ENCODE measurements at regions not wholly inside any gene's neighbourhood (a gene's known extent, or its start where the extent isn't known, plus 50 kb on each side); places are given as distances from the start of the nearest gene placed in this dataset.

DNA sequence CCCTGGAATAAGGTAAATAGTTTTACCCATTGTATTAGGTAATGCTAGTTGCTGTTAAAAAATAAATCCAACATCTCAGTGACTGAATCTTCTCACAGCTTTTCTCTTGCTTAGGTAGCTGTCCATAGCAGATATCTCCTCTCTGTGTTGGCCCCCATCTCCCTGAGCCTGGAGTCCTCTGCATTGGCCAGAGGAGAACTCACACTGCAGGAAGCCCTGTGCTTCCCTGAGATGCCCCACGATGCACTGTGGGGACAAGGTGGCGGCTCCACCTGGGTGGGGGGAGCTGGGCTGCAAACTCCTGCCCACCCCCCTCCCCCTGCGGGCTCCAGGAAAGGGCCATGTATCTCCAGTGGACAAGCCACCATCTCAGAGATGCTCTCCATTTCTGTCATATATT is 80.4 kb upstream of the SALL3 start:
- Histone ChIP-seq H3K4me1 (no peaks in the 10 kb centered on the region), H3K36me3 (no peaks in the 10 kb centered on the region), H3K9me3 (no peaks in the 10 kb centered on the region), H3K27ac (no peak overlapping the region), H3K4me3 (no peak overlapping the region), H3K27me3 (peaks cover 0 to 16% (median 0%) of the 10 kb centered on the region in 3 donors)
- TF ChIP-seq POLR2A (IDR thresholded peaks at IDR 0.05) (no peak), EP300 (IDR thresholded peaks at IDR 0.05) (no peak), POLR2AphosphoS5 (IDR thresholded peaks at IDR 0.05) (no peak)
- TF ChIP-seq, protein P1, sequence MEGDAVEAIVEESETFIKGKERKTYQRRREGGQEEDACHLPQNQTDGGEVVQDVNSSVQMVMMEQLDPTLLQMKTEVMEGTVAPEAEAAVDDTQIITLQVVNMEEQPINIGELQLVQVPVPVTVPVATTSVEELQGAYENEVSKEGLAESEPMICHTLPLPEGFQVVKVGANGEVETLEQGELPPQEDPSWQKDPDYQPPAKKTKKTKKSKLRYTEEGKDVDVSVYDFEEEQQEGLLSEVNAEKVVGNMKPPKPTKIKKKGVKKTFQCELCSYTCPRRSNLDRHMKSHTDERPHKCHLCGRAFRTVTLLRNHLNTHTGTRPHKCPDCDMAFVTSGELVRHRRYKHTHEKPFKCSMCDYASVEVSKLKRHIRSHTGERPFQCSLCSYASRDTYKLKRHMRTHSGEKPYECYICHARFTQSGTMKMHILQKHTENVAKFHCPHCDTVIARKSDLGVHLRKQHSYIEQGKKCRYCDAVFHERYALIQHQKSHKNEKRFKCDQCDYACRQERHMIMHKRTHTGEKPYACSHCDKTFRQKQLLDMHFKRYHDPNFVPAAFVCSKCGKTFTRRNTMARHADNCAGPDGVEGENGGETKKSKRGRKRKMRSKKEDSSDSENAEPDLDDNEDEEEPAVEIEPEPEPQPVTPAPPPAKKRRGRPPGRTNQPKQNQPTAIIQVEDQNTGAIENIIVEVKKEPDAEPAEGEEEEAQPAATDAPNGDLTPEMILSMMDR (IDR thresholded peaks at IDR 0.05) = no peak
- 83 to 84% methylated on average over 3 of the region's 3 CpGs for WGBS, 2 donors
- intact Hi-C loops (cut with DNase I) = no loop called here
- no peak for DNase-seq

DNA sequence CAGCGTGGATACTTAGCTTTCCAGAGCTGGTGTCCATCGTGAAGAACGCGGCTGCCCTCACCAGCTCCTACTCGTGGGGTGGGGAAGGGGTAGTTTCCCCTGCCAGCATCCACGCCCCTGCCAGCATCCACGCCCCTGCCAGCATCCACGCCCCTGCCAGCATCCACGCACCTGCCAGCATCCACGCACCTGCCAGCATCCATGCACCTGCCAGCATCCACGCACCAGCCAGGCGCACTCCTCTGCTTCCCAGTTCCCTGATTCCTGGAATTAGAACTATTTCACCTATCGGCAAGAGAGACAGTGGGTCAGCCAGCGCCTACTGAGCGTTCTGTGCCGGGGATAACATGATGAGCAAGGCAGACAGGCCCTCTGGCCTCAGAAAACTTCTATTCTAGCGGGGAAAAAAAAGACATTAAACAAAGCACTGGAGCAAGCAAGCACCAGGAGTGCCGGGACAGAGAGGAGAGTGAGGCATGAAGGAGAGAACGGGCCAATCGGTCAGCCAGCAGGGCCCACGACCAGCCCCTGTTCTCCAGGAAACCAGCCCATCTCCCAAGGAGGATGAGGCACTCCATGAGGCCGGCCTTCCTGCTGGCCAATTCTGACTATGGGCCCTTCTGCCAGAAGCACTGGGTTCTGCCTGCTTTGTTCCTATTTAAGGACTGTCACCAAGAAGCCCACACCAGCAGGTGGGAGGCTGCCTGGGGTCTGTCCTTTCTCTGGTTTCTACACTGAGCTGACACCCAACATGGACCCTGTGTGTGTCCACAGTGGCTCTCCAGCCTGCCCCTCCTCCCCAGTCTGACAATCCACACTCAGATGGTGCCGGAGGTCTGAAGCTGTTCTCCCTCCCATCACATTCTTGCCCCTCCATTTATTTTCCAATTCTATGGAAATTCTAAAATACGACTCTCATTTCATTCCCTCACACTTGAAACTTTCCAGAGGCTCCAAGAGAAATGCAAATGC is 78.4 kb upstream of the SALL3 start:
- H3K36me3 ChIP-seq = no peaks in the 10 kb centered on the region
- DNase-seq = no peak
- H3K4me3 ChIP-seq = no peak overlapping the region
- no peak for TF ChIP-seq EP300 (IDR thresholded peaks at IDR 0.05)
- TF ChIP-seq POLR2AphosphoS5 (IDR thresholded peaks at IDR 0.05) = no peak
- no peak for TF ChIP-seq POLR2A (IDR thresholded peaks at IDR 0.05)
- TF ChIP-seq, protein P1 (IDR thresholded peaks at IDR 0.05) = no peak
- H3K9me3 ChIP-seq = no peaks in the 10 kb centered on the region
- intact Hi-C loops (cut with DNase I) = no loop called here
- H3K27ac ChIP-seq = no peak overlapping the region
- H3K27me3 ChIP-seq = peaks cover 0 to 16% (median 0%) of the 10 kb centered on the region in 3 donors
- no peaks in the 10 kb centered on the region for H3K4me1 ChIP-seq
- 80 to 87% methylated on average over 24 of the region's 24 CpGs for WGBS, 2 donors

DNA sequence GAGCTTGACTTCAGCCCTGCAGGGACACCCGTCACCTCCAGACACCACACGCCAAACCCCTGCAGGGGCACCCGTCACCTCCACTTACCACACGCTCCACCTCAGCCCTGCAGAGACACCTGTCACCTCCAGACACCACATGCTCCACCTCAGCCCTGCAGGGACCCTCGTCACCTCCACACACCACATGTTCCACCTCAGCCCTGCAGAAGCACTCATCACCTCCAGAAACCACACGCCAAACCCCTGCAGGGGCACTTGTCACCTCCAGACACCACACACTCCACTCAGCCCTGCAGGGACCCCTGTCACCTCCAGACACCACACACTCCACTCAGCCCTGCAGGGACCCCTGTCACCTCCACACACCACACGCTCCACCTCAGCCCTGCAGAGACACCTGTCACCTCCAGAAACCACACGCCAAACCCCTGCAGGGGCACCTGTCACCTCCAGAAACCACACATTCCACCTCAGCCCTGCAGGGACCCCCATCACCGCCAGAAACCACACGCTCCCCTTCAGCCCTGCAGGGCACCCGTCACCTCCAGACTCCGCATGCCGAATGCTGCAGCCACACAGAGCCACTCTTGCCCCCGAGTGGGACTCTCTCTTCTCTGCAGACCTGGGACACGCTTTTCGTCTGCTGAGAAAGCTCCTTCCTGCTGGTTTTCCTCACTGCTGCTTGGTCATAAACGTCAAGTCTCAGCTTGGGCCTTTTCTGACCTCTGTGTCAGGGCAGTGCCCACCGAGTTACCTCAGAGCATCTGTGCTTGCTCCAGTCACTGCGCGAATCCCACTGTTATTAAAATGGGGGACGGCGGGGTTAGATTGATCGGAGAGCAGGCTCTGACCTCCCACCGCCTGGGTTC is 77.5 kb upstream of the SALL3 start:
- H3K9me3 ChIP-seq = no peaks in the 10 kb centered on the region
- H3K36me3 ChIP-seq = no peaks in the 10 kb centered on the region
- intact Hi-C loops (cut with DNase I) = no loop called here
- no peak overlapping the region for H3K4me3 ChIP-seq
- WGBS, 2 donors = 73 to 83% methylated on average over 24 of the region's 24 CpGs
- H3K27me3 ChIP-seq = peaks cover 0 to 16% (median 0%) of the 10 kb centered on the region in 3 donors
- DNase-seq = no peak
- H3K4me1 ChIP-seq = no peaks in the 10 kb centered on the region
- no peak overlapping the region for H3K27ac ChIP-seq
- TF ChIP-seq POLR2A (IDR thresholded peaks at IDR 0.05) = no peak
- TF ChIP-seq, protein P1 (IDR thresholded peaks at IDR 0.05) = no peak
- no peak for TF ChIP-seq POLR2AphosphoS5 (IDR thresholded peaks at IDR 0.05)
- TF ChIP-seq EP300 (IDR thresholded peaks at IDR 0.05) = no peak

DNA sequence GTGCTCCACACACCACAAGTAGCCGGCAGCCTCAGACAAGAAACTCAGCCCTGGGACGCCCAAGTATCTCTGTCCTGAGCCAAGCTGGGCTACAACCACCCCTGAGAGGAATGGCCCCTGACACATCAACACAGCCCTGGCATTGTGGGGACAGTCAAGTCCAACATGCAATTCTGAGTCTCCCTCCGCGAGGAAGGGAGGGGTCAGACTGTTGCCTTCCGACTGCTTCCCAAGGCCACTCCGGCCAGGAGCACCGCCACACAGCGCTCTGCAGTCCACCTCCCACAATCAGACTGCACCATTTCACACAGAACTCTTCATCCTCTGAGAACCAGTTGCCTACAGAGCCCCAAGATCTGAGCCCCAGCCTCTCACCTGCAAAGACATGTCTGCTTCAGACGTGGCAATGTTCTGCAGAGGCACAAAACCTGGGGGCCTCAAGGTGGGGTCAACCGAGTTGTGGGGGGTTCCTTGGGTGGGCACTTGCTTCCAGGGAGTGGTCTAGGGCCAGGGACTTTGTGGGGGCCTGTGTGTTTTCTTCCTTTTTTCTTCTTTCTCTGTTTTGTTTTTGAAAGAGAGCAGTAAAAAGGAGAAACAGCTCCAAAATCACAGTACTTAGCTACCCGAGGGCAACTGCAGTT is 76.7 kb upstream of the SALL3 start:
- H3K27me3 ChIP-seq = peaks cover 0 to 16% (median 0%) of the 10 kb centered on the region in 3 donors
- no peaks in the 10 kb centered on the region for H3K4me1 ChIP-seq
- no peaks in the 10 kb centered on the region for H3K36me3 ChIP-seq
- no peaks in the 10 kb centered on the region for H3K9me3 ChIP-seq
- H3K4me3 ChIP-seq = no peak overlapping the region
- whole genome bisulfite sequencing, 2 donors = 64 to 74% methylated on average over 11 of the region's 11 CpGs
- intact Hi-C loops (cut with DNase I) = no loop called here
- no peak for DNase-seq
- H3K27ac ChIP-seq = no peak overlapping the region
- no peak for TF ChIP-seq POLR2A (IDR thresholded peaks at IDR 0.05)
- no peak for TF ChIP-seq POLR2AphosphoS5 (IDR thresholded peaks at IDR 0.05)
- TF ChIP-seq, protein P1 (IDR thresholded peaks at IDR 0.05) = no peak
- no peak for TF ChIP-seq EP300 (IDR thresholded peaks at IDR 0.05)

Data from sigmoid colon (tissue), 6 donors.